WTC11 (cell line): ENCODE measurements at regions not wholly inside any gene's neighbourhood (a gene's known extent, or its start where the extent isn't known, plus 50 kb on each side); places are given as distances from the start of the nearest gene placed in this dataset.

Source experiments
- ATAC-seq: fragments of 200-7000 bp; cut with Tn5 transposase; 2 replicates; pipeline ENCODE4 v1.10.0; 2021; ENCODE audit warnings: mild to moderate bottlenecking, moderate library complexity
- CTCF ChIA-PET: fragments of 300-600 bp; sonication (Branson Sonifier 250); formaldehyde crosslinking; loops from one replicate; lab custom pipeline; 2021; ENCODE audit warnings: antibody characterized with exemption; lab: Charles Lee
- POLR2A ChIA-PET: fragments of 350-600 bp; sonication (Branson Sonifier 250); formaldehyde crosslinking; loops from one replicate; lab custom pipeline; 2021; ENCODE audit warnings: antibody characterized with exemption; lab: Charles Lee
- DNase-seq: peaks from one replicate; pipeline ENCODE4 v3.0.0; 2021; ENCODE audit warnings: low spot score
- H3K27ac Mint-ChIP-seq: 2 replicates; pipeline ENCODE4 v1.8.0; 2021; ENCODE audit warnings: mixed read lengths
- H3K27me3 Mint-ChIP-seq: 2 replicates; pipeline ENCODE4 v1.8.0; 2021; ENCODE audit warnings: low read depth, mild to moderate bottlenecking, moderate library complexity, mixed read lengths
- H3K36me3 Mint-ChIP-seq: 2 replicates; pipeline ENCODE4 v1.8.0; 2021; ENCODE audit warnings: mixed read lengths
- H3K4me1 Mint-ChIP-seq: 2 replicates; pipeline ENCODE4 v1.8.0; 2022; ENCODE audit warnings: mixed read lengths
- H3K4me3 Mint-ChIP-seq: 2 replicates; pipeline ENCODE4 v1.8.0; 2021; ENCODE audit warnings: mild to moderate bottlenecking, moderate library complexity, mixed read lengths
- H3K9me3 Mint-ChIP-seq: 2 replicates; pipeline ENCODE4 v1.8.0; 2021; ENCODE audit warnings: mixed read lengths
- CBFB ChIP-seq: sonication (generic); formaldehyde crosslinking; IDR thresholded peaks from 2 replicates; pipeline ENCODE4 v1.8.1; 2022; ENCODE audit warnings: mild to moderate bottlenecking, low read depth, missing genetic modification reagents
- IRF2 ChIP-seq: sonication (generic); formaldehyde crosslinking; IDR thresholded peaks from 2 replicates; pipeline ENCODE4 v1.8.0; 2022; ENCODE audit warnings: low read depth, missing genetic modification reagents, borderline replicate concordance
- JAZF1 ChIP-seq: fragments of 250-450 bp; sonication (Bioruptor Pico); IDR thresholded peaks from 2 replicates; pipeline ENCODE4 v1.9.0; 2021; ENCODE audit warnings: moderate library complexity, mild to moderate bottlenecking, inconsistent platforms
- NR1H2 ChIP-seq: sonication (generic); formaldehyde crosslinking; IDR thresholded peaks from 2 replicates; pipeline ENCODE4 v1.9.0; 2021; ENCODE audit warnings: mild to moderate bottlenecking, moderate library complexity, missing genetic modification reagents
- RORB ChIP-seq: fragments of 250-450 bp; sonication (Bioruptor Pico); IDR thresholded peaks from 2 replicates; pipeline ENCODE4 v1.9.0; 2021; ENCODE audit warnings: mild to moderate bottlenecking
- TP53 ChIP-seq: sonication (generic); formaldehyde crosslinking; IDR thresholded peaks from 2 replicates; pipeline ENCODE4 v1.8.1; 2023; ENCODE audit warnings: mild to moderate bottlenecking, missing genetic modification reagents
- ZNF263 ChIP-seq: sonication (generic); formaldehyde crosslinking; IDR thresholded peaks from 2 replicates; pipeline ENCODE4 v1.8.1; 2022; ENCODE audit warnings: low read depth, mild to moderate bottlenecking, moderate library complexity, missing genetic modification reagents
- TF ChIP-seq, protein P1 (sequence below): fragments of 250-450 bp; sonication (Bioruptor Pico); conservative IDR thresholded peaks from 2 replicates; pipeline ENCODE4 v1.9.0; 2021; ENCODE audit warnings: mild to moderate bottlenecking
- TF ChIP-seq, protein P2 (sequence below): fragments of 250-450 bp; sonication (Bioruptor Pico); IDR thresholded peaks from 2 replicates; pipeline ENCODE4 v1.9.0; 2021; ENCODE audit warnings: mild to moderate bottlenecking
- TF ChIP-seq, protein P3 (sequence below): sonication (generic); formaldehyde crosslinking; IDR thresholded peaks from 2 replicates; pipeline ENCODE4 v1.8.1; 2023; ENCODE audit warnings: mild to moderate bottlenecking, missing genetic modification reagents, borderline replicate concordance
- TF ChIP-seq, protein P4 (sequence below): sonication (generic); formaldehyde crosslinking; IDR thresholded peaks from 2 replicates; pipeline ENCODE4 v1.8.0; 2022; ENCODE audit warnings: mild to moderate bottlenecking, missing genetic modification reagents
- TF ChIP-seq, protein P5 (sequence below): fragments of 200-600 bp; IDR thresholded peaks from 2 replicates; pipeline ENCODE4 v1.8.0; 2022; ENCODE audit warnings: antibody characterized with exemption
- TF ChIP-seq, protein P6 (sequence below): fragments of 250-450 bp; sonication (Bioruptor Pico); IDR thresholded peaks from 2 replicates; pipeline ENCODE4 v1.9.0; 2021; ENCODE audit warnings: mild to moderate bottlenecking, borderline replicate concordance
- TF ChIP-seq, protein P7 (sequence below): sonication (generic); formaldehyde crosslinking; IDR thresholded peaks from 2 replicates; pipeline ENCODE4 v1.8.1; 2022; ENCODE audit warnings: mild to moderate bottlenecking, moderate library complexity, missing genetic modification reagents
- TF ChIP-seq, protein P8 (sequence below): sonication (generic); formaldehyde crosslinking; IDR thresholded peaks from 2 replicates; pipeline ENCODE4 v1.8.0; 2023; ENCODE audit warnings: mild to moderate bottlenecking, missing genetic modification reagents

DNA sequence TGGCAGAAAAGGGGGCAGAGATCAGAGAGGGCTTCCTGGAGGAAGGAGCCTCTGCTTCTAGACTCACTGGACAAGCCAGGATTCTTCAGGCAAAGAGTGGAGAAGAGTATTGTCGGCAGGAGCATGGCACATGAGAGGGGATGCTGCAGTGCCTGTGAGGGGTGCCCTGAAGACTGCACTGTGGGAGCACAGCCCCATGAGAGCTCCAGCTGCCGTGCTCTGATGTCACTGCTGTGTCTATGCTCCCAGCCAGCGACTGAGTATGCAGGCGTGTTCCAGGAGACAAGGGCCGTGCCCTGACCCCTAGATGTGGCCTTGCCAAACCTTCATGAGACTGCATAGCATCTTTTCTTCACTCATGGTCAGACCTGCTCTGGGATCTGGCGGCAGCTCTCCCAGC lies 339.1 kb downstream of the RPS24 start (continued):
- TF ChIP-seq CBFB (no peak), NR1H2 (CRISPR knock-in tag) (no peak), TP53 (CRISPR knock-in tag) (no peak)
- TF ChIP-seq, protein P1, sequence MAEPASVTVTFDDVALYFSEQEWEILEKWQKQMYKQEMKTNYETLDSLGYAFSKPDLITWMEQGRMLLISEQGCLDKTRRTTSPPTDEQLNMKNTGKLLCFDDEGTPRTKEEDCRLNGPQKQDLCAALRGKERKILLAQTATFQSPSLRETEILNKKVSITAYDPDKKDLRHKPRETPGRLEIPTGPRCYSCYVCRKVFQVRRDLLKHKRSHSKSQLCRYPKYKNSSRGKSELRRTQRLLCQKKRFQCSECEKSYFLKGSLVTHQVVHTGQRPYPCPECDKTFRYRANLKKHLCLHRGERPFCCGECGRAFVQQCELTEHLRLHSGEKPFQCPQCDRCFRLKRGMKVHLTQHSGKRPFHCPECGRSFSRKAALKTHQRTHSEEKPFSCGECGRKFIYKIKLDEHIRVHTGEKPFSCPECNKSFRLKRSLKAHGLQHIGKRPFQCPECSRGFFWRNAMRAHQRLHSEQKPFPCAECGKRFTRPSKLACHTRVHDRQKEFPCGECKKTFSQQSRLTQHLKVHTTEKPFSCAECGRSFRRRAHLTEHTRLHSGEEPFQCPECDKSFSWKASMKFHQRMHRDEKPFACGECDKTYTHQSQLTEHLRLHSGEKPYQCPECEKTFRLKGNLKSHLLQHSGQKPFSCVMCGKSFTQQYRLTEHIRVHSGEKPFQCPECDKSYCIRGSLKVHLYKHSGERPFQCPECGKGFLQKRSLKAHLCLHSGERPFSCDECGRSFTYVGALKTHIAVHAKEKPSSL (CRISPR knock-in tag): no peak
- TF ChIP-seq, protein P2, sequence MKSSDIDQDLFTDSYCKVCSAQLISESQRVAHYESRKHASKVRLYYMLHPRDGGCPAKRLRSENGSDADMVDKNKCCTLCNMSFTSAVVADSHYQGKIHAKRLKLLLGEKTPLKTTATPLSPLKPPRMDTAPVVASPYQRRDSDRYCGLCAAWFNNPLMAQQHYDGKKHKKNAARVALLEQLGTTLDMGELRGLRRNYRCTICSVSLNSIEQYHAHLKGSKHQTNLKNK (CRISPR knock-in tag): no peak
- TF ChIP-seq, all 79 proteins: peak for 0

DNA sequence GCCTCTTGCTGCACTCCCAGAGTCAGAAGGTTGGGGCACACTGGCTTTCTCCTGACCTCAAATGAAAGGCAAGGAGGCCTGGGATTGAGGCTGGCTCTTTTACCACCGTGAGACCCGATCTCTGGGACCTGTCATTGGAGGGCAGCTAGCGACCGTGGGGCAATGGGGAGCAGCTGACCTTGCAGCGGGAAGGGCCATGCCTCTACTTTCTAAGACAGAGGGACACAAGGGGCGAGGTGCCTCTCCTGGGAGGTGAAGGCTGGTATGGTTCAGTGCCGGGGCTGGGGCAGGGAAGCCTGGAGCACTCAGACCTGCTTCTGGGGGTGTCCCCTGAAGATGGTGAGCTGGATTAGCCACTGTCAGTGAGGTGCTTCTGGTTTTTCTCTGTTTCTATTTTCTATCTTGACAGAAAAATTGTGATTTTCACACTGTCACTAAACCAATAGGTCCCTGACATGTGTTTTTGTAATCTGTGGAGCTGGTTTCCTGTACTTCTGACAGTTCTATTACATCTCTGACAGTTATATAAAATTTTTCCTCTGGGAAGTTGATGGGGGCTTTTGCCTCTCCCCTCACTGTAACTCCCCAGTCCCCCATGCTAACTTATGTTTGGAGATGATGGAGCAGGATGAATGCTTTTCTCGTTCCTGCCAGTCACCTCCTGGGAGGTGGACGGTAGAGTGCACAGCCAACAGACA lies 340.8 kb downstream of the RPS24 start:
- Mint-ChIP-seq H3K4me1 (peaks cover 2% of the 10 kb centered on the region; the same call in 1 of the 2 replicates), H3K36me3 (peaks cover 7% of the 10 kb centered on the region), H3K27me3 (peaks cover 8% of the 10 kb centered on the region; the same call in 1 of the 2 replicates), H3K4me3 (no peak overlapping the region), H3K27ac (no peak overlapping the region), H3K9me3 (peaks cover 15% of the 10 kb centered on the region)
- CTCF ChIA-PET: interaction anchor here (1.1 kb wide), 1 partner anchor 70 kb away, joined by 3 read pairs; no protein-coding TSS in a partner anchor
- no peak for ATAC-seq
- POLR2A ChIA-PET: no interaction called here
- DNase-seq: no peak
- TF ChIP-seq ZNF263 (CRISPR knock-in tag) (no peak), IRF2 (no peak), RORB (CRISPR knock-in tag) (no peak), JAZF1 (CRISPR knock-in tag) (no peak)
- TF ChIP-seq, protein P3, sequence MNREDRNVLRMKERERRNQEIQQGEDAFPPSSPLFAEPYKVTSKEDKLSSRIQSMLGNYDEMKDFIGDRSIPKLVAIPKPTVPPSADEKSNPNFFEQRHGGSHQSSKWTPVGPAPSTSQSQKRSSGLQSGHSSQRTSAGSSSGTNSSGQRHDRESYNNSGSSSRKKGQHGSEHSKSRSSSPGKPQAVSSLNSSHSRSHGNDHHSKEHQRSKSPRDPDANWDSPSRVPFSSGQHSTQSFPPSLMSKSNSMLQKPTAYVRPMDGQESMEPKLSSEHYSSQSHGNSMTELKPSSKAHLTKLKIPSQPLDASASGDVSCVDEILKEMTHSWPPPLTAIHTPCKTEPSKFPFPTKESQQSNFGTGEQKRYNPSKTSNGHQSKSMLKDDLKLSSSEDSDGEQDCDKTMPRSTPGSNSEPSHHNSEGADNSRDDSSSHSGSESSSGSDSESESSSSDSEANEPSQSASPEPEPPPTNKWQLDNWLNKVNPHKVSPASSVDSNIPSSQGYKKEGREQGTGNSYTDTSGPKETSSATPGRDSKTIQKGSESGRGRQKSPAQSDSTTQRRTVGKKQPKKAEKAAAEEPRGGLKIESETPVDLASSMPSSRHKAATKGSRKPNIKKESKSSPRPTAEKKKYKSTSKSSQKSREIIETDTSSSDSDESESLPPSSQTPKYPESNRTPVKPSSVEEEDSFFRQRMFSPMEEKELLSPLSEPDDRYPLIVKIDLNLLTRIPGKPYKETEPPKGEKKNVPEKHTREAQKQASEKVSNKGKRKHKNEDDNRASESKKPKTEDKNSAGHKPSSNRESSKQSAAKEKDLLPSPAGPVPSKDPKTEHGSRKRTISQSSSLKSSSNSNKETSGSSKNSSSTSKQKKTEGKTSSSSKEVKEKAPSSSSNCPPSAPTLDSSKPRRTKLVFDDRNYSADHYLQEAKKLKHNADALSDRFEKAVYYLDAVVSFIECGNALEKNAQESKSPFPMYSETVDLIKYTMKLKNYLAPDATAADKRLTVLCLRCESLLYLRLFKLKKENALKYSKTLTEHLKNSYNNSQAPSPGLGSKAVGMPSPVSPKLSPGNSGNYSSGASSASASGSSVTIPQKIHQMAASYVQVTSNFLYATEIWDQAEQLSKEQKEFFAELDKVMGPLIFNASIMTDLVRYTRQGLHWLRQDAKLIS (CRISPR knock-in tag): no peak
- TF ChIP-seq, protein P4, sequence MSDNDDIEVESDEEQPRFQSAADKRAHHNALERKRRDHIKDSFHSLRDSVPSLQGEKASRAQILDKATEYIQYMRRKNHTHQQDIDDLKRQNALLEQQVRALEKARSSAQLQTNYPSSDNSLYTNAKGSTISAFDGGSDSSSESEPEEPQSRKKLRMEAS (CRISPR knock-in tag): no peak
- TF ChIP-seq, protein P5, sequence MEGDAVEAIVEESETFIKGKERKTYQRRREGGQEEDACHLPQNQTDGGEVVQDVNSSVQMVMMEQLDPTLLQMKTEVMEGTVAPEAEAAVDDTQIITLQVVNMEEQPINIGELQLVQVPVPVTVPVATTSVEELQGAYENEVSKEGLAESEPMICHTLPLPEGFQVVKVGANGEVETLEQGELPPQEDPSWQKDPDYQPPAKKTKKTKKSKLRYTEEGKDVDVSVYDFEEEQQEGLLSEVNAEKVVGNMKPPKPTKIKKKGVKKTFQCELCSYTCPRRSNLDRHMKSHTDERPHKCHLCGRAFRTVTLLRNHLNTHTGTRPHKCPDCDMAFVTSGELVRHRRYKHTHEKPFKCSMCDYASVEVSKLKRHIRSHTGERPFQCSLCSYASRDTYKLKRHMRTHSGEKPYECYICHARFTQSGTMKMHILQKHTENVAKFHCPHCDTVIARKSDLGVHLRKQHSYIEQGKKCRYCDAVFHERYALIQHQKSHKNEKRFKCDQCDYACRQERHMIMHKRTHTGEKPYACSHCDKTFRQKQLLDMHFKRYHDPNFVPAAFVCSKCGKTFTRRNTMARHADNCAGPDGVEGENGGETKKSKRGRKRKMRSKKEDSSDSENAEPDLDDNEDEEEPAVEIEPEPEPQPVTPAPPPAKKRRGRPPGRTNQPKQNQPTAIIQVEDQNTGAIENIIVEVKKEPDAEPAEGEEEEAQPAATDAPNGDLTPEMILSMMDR: no peak
- TF ChIP-seq, protein P6, sequence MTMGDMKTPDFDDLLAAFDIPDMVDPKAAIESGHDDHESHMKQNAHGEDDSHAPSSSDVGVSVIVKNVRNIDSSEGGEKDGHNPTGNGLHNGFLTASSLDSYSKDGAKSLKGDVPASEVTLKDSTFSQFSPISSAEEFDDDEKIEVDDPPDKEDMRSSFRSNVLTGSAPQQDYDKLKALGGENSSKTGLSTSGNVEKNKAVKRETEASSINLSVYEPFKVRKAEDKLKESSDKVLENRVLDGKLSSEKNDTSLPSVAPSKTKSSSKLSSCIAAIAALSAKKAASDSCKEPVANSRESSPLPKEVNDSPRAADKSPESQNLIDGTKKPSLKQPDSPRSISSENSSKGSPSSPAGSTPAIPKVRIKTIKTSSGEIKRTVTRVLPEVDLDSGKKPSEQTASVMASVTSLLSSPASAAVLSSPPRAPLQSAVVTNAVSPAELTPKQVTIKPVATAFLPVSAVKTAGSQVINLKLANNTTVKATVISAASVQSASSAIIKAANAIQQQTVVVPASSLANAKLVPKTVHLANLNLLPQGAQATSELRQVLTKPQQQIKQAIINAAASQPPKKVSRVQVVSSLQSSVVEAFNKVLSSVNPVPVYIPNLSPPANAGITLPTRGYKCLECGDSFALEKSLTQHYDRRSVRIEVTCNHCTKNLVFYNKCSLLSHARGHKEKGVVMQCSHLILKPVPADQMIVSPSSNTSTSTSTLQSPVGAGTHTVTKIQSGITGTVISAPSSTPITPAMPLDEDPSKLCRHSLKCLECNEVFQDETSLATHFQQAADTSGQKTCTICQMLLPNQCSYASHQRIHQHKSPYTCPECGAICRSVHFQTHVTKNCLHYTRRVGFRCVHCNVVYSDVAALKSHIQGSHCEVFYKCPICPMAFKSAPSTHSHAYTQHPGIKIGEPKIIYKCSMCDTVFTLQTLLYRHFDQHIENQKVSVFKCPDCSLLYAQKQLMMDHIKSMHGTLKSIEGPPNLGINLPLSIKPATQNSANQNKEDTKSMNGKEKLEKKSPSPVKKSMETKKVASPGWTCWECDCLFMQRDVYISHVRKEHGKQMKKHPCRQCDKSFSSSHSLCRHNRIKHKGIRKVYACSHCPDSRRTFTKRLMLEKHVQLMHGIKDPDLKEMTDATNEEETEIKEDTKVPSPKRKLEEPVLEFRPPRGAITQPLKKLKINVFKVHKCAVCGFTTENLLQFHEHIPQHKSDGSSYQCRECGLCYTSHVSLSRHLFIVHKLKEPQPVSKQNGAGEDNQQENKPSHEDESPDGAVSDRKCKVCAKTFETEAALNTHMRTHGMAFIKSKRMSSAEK (CRISPR knock-in tag): no peak
- TF ChIP-seq, protein P7, sequence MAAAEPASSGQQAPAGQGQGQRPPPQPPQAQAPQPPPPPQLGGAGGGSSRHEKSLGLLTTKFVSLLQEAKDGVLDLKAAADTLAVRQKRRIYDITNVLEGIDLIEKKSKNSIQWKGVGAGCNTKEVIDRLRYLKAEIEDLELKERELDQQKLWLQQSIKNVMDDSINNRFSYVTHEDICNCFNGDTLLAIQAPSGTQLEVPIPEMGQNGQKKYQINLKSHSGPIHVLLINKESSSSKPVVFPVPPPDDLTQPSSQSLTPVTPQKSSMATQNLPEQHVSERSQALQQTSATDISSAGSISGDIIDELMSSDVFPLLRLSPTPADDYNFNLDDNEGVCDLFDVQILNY: no peak
- TF ChIP-seq, protein P8, sequence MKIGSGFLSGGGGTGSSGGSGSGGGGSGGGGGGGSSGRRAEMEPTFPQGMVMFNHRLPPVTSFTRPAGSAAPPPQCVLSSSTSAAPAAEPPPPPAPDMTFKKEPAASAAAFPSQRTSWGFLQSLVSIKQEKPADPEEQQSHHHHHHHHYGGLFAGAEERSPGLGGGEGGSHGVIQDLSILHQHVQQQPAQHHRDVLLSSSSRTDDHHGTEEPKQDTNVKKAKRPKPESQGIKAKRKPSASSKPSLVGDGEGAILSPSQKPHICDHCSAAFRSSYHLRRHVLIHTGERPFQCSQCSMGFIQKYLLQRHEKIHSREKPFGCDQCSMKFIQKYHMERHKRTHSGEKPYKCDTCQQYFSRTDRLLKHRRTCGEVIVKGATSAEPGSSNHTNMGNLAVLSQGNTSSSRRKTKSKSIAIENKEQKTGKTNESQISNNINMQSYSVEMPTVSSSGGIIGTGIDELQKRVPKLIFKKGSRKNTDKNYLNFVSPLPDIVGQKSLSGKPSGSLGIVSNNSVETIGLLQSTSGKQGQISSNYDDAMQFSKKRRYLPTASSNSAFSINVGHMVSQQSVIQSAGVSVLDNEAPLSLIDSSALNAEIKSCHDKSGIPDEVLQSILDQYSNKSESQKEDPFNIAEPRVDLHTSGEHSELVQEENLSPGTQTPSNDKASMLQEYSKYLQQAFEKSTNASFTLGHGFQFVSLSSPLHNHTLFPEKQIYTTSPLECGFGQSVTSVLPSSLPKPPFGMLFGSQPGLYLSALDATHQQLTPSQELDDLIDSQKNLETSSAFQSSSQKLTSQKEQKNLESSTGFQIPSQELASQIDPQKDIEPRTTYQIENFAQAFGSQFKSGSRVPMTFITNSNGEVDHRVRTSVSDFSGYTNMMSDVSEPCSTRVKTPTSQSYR (CRISPR knock-in tag): no peak
